ENCODE measurements at regions not wholly inside any gene's neighbourhood (a gene's known extent, or its start where the extent isn't known, plus 50 kb on each side); places are given as distances from the start of the nearest gene placed in this dataset.
"Not testable (repeated sequence)": the region's sequence is repeated elsewhere in the genome, so short reads cannot be mapped to it uniquely, and the experiment has no call there.

DNA sequence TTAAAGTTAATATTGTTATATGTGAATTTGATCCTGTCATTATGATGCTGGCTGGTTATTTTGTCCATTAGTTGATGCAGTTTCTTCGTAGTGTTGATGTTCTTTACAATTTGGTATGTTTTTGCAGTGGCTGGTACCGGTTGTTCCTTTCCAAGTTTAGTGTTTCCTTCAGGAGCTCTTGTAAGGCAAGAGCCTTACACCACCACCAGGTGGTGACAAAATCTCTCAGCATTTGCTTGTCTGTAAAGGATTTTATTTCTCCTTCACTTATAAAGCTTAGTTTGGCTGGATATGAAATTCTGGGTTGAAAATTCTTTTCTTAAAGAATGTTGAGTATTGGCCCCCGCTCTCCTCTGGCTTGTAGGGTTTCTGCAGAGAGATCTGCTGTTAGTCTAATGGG is 86.4 kb upstream of the UNC13C start:
- TF ChIP-seq, protein P1, sequence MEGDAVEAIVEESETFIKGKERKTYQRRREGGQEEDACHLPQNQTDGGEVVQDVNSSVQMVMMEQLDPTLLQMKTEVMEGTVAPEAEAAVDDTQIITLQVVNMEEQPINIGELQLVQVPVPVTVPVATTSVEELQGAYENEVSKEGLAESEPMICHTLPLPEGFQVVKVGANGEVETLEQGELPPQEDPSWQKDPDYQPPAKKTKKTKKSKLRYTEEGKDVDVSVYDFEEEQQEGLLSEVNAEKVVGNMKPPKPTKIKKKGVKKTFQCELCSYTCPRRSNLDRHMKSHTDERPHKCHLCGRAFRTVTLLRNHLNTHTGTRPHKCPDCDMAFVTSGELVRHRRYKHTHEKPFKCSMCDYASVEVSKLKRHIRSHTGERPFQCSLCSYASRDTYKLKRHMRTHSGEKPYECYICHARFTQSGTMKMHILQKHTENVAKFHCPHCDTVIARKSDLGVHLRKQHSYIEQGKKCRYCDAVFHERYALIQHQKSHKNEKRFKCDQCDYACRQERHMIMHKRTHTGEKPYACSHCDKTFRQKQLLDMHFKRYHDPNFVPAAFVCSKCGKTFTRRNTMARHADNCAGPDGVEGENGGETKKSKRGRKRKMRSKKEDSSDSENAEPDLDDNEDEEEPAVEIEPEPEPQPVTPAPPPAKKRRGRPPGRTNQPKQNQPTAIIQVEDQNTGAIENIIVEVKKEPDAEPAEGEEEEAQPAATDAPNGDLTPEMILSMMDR (IDR thresholded peaks at IDR 0.05; ENCODE audit: control insufficient read depth, extremely low read depth, insufficient read depth), result peak; percentile 54

DNA sequence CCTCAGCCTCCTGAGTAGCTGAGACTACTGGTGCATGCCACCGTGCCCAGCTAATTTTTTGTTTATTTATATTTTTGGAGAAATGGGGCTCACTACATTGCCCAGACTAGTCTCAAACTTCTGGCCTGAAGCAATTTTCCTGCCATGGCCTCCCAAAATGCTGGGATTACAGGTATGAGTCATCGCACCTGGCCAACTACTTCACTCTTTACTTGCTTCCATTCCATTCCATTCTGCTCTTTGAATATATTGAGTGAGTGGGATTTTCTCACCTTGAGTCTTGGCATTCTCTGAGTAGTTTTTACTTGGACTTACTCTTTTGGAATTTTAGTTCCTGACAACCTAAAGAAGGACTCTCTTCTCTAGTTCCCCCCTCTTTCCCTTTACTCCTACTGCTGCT is 93.8 kb upstream of the UNC13C start:
- no peak for DNase-seq (ENCODE audit: low read depth)
- TF ChIP-seq, protein P1 (IDR thresholded peaks at IDR 0.05; ENCODE audit: control insufficient read depth, extremely low read depth, insufficient read depth), result no peak
- H3K4me3 ChIP-seq (ENCODE audit: low read depth, low read length), result no peak overlapping the region

More for the DNA sequence above, 86.4 kb upstream of the UNC13C start:
- H3K4me3 ChIP-seq (ENCODE audit: low read depth, low read length); DNase-seq (ENCODE audit: low read depth): not testable (repeated sequence)

DNA sequence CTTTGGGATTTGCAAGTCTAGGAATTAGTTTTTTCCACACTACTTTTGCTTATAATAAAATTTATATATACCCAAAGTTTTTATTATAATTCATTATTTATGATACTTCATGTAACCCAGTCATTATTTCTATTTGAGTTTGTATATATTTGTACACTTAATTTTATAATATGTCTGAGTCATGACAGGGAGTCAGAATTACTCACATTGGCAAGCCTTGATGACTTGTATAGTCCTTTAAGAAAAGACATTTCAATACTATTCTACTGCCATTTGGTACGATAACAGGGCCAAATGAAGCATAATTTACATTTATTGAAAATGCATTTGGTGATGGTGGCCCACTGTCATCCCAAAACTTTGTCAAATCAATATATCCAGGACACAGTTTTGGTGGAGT is 95.9 kb upstream of the UNC13C start:
- no peak for DNase-seq (ENCODE audit: low read depth)
- no peak overlapping the region for H3K4me3 ChIP-seq (ENCODE audit: low read depth, low read length)
- TF ChIP-seq, protein P1 (IDR thresholded peaks at IDR 0.05; ENCODE audit: control insufficient read depth, extremely low read depth, insufficient read depth), result no peak

DNA sequence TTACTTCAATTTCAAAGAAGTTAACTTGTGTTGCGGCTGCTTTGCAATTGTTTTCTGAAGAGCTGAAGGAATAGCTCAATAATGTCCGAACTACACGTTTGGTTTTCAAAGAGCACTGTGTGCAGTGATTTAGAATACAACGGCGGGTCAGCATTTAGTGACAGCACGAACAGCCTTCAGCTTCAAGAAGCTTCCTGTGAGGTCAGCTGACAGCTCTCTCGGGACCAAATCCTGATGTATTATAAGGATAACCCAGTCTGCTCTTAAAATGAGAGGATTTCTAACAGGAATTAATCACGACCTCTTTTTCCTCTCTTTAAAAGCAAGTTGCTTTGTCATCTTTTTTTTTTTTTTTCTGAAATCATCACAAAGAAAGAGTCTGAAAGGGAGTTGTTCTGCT is 97.9 kb upstream of the UNC13C start:
- DNase-seq (ENCODE audit: low read depth), result no peak
- H3K4me3 ChIP-seq (ENCODE audit: low read depth, low read length), result no peak overlapping the region
- TF ChIP-seq, protein P1 (IDR thresholded peaks at IDR 0.05; ENCODE audit: control insufficient read depth, extremely low read depth, insufficient read depth), result no peak

DNA sequence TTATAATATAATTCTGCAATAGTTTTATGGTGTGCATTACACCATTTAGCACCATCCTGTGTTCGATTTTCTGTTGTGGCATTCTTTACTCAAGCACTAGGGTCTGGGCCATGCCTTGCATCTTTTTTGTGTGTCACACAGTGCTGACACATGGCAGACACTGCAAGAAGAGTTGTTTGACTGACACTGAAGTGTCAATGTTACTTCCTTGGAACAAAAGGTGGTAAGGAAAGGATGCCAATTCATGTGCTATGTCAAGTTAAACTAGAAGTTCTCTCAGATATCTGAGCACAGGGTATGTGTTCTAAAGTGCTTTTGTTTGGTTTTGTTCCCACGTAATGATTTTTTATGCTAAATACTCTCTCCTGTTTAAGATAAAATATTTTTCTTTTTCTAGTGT is 102.5 kb upstream of the UNC13C start:
- TF ChIP-seq, protein P1 (IDR thresholded peaks at IDR 0.05; ENCODE audit: control insufficient read depth, extremely low read depth, insufficient read depth), result no peak
- DNase-seq (ENCODE audit: low read depth), result no peak
- no peak overlapping the region for H3K4me3 ChIP-seq (ENCODE audit: low read depth, low read length)

DNA sequence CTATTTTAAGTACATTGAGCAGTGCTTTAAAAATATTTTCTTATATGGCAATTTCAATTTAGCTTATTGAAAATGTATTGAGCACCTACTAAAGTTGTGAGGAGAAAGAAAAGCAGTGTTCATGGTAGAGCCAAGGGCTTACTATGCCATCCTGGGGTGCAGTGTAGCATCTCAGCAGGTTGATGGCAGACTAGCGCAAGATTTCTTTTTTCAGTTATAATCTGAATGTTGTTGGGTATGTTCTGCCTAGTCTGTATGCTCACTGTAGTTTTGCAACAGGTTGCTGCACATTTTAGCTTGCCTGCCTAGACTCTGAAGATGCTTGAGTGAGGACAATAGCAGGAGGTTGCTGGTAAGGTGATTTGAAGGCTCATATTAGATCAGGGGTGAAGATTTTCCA is 103.1 kb upstream of the UNC13C start:
- no peak for DNase-seq (ENCODE audit: low read depth)
- H3K4me3 ChIP-seq (ENCODE audit: low read depth, low read length), result no peak overlapping the region

DNA sequence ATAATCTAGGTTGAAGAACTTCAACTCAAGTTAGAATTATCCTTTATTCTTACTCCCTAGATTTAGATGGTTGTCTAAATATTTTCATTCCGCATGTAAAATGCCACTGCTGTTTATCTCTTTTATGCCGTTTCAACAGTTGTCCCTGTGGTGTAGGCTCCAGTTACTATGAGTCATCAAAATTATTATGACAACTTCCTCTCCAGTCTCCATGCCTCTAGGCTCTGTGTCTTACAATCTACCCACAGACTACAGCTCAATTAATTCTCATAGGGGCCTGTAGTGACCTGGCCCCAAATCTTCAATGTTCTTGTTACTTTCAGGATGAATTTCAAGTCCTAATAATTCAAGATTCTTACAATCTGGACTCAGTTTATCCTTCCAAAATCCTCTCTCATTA is 105.8 kb upstream of the UNC13C start:
- H3K4me3 ChIP-seq (ENCODE audit: low read depth, low read length), result no peak overlapping the region
- no peak for DNase-seq (ENCODE audit: low read depth)
- TF ChIP-seq, protein P1 (IDR thresholded peaks at IDR 0.05; ENCODE audit: control insufficient read depth, extremely low read depth, insufficient read depth), result no peak

More for the DNA sequence above, 103.1 kb upstream of the UNC13C start:
- TF ChIP-seq, protein P1 (IDR thresholded peaks at IDR 0.05; ENCODE audit: control insufficient read depth, extremely low read depth, insufficient read depth), result peak; percentile 28; the same call in 1 of the 2 replicates

All from LNCaP clone FGC (cell line).